HS-5 (cell line): ENCODE measurements at regions not wholly inside any gene's neighbourhood (a gene's known extent, or its start where the extent isn't known, plus 50 kb on each side); places are given as distances from the start of the nearest gene placed in this dataset.

Experiments used
- DNase-seq: peaks from one replicate; pipeline ENCODE4 v3.0.0-alpha.2; 2012; ENCODE audit warnings: low read depth

- DNase-seq: no peak
These were observed 213.1 kb downstream of the TRAM1L1 start for GRCh38 chr4:116872308-116872707.

GRCh38 chr4:116870686-116871085 lies 214.7 kb downstream of the TRAM1L1 start:
- no peak for DNase-seq

GRCh38 chr4:116866106-116866505 lies 219.3 kb downstream of the TRAM1L1 start:
- DNase-seq: no peak

GRCh38 chr4:116862592-116862991 lies 222.8 kb downstream of the TRAM1L1 start:
- DNase-seq: no peak

- no peak for DNase-seq
These were observed 224.5 kb downstream of the TRAM1L1 start for GRCh38 chr4:116860891-116861290.

GRCh38 chr4:116849620-116850019 lies 235.8 kb downstream of the TRAM1L1 start:
- DNase-seq: no peak

- DNase-seq: no peak
These were observed 237.8 kb downstream of the TRAM1L1 start for GRCh38 chr4:116847616-116848015.

- DNase-seq: peak; percentile 62
These were observed 245.6 kb downstream of the TRAM1L1 start for GRCh38 chr4:116839826-116840225.

- no peak for DNase-seq
These were observed 246.8 kb downstream of the TRAM1L1 start for GRCh38 chr4:116838609-116839008.

- DNase-seq: no peak
These were observed 256.2 kb downstream of the TRAM1L1 start for GRCh38 chr4:116829187-116829586.

GRCh38 chr4:116824172-116824571 lies 261.2 kb downstream of the TRAM1L1 start:
- no peak for DNase-seq

GRCh38 chr4:116811730-116812129 lies 273.6 kb downstream of the TRAM1L1 start:
- DNase-seq: no peak

GRCh38 chr4:116796022-116796421 lies 289.4 kb downstream of the TRAM1L1 start:
- DNase-seq: no peak

GRCh38 chr4:116788723-116789122 lies 296.7 kb downstream of the TRAM1L1 start:
- DNase-seq: no peak

GRCh38 chr4:116755051-116755450 lies 330.3 kb downstream of the TRAM1L1 start:
- no peak for DNase-seq

- DNase-seq: no peak
These were observed 333.3 kb downstream of the TRAM1L1 start for GRCh38 chr4:116752027-116752426.

GRCh38 chr4:116736756-116737155 lies 348.6 kb downstream of the TRAM1L1 start:
- no peak for DNase-seq

- no peak for DNase-seq
These were observed 351.2 kb downstream of the TRAM1L1 start for GRCh38 chr4:116734178-116734577.

- no peak for DNase-seq
These were observed 352.0 kb downstream of the TRAM1L1 start for GRCh38 chr4:116733370-116733769.

GRCh38 chr4:116726523-116726922 lies 358.9 kb downstream of the TRAM1L1 start:
- DNase-seq: no peak

GRCh38 chr4:116724249-116724648 lies 361.1 kb downstream of the TRAM1L1 start:
- no peak for DNase-seq

- no peak for DNase-seq
These were observed 379.9 kb downstream of the TRAM1L1 start for GRCh38 chr4:116705466-116705865.

- DNase-seq: no peak
These were observed 382.4 kb downstream of the TRAM1L1 start for GRCh38 chr4:116702949-116703348.

- no peak for DNase-seq
These were observed 396.8 kb downstream of the TRAM1L1 start for GRCh38 chr4:116688536-116688935.

GRCh38 chr4:116668190-116668589 lies 417.2 kb downstream of the TRAM1L1 start:
- no peak for DNase-seq
